SK-MEL-5 (cell line): ENCODE measurements at regions not wholly inside any gene's neighbourhood (a gene's known extent, or its start where the extent isn't known, plus 50 kb on each side); places are given as distances from the start of the nearest gene placed in this dataset.
"Not testable (repeated sequence)": the region's sequence is repeated elsewhere in the genome, so short reads cannot be mapped to it uniquely, and the experiment has no call there.

Experiments
- DNase-seq: peaks from one replicate; pipeline ENCODE4 v3.0.0-alpha.2; 2016; ENCODE audit warnings: low read depth, low spot score
- in situ Hi-C: cut with HindIII; loops from 2 replicates; pipeline ENCODE4 v1.10.0; 2016; ENCODE audit warnings: low sequenced_read_pairs, high pct_unique_total_duplicates, low pct_unique_long_range_greater_than_20kb

GRCh38 chr11:67826028-67826950 lies 151.9 kb upstream of the ALDH3B2 start:
- in situ Hi-C loops, DNase-seq: not testable (repeated sequence)

- DNase-seq, in situ Hi-C loops: not testable (repeated sequence)
Observed at GRCh38 chr11:67824861-67825260, 150.4 kb upstream of the ALDH3B2 start.

GRCh38 chr11:67820081-67820480 lies 145.7 kb upstream of the ALDH3B2 start:
- in situ Hi-C loops: no loop called here
- DNase-seq: no peak

GRCh38 chr11:67817558-67817957 lies 143.1 kb upstream of the ALDH3B2 start:
- in situ Hi-C loops: not testable (repeated sequence)

GRCh38 chr11:67809301-67809700 lies 134.9 kb upstream of the ALDH3B2 start:
- DNase-seq, in situ Hi-C loops: not testable (repeated sequence)

More at GRCh38 chr11:67817558-67817957, 143.1 kb upstream of the ALDH3B2 start:
- DNase-seq: not testable (repeated sequence)

GRCh38 chr11:67807896-67808295 lies 133.5 kb upstream of the ALDH3B2 start:
- DNase-seq, in situ Hi-C loops: not testable (repeated sequence)

GRCh38 chr11:67806728-67807235 lies 132.4 kb upstream of the ALDH3B2 start:
- not testable (repeated sequence) for DNase-seq

GRCh38 chr11:67806183-67806582 lies 131.8 kb upstream of the ALDH3B2 start:
- in situ Hi-C loops, DNase-seq: not testable (repeated sequence)

More at GRCh38 chr11:67806728-67807235, 132.4 kb upstream of the ALDH3B2 start:
- in situ Hi-C loops: not testable (repeated sequence)

GRCh38 chr11:67805253-67806126 lies 131.1 kb upstream of the ALDH3B2 start:
- in situ Hi-C loops: not testable (repeated sequence)

GRCh38 chr11:67804435-67805252 lies 130.2 kb upstream of the ALDH3B2 start:
- in situ Hi-C loops: not testable (repeated sequence)
- peak; percentile 5 for DNase-seq

More at GRCh38 chr11:67805253-67806126, 131.1 kb upstream of the ALDH3B2 start:
- peak; percentile 92 for DNase-seq

GRCh38 chr11:67803519-67803918 lies 129.1 kb upstream of the ALDH3B2 start:
- DNase-seq, in situ Hi-C loops: not testable (repeated sequence)

GRCh38 chr11:67803055-67803454 lies 128.6 kb upstream of the ALDH3B2 start:
- DNase-seq, in situ Hi-C loops: not testable (repeated sequence)

- in situ Hi-C loops, DNase-seq: not testable (repeated sequence)
Observed at GRCh38 chr11:67802623-67803022, 128.2 kb upstream of the ALDH3B2 start.

GRCh38 chr11:67801397-67801796 lies 127.0 kb upstream of the ALDH3B2 start:
- in situ Hi-C loops: not testable (repeated sequence)

GRCh38 chr11:67800591-67800990 lies 126.2 kb upstream of the ALDH3B2 start:
- DNase-seq, in situ Hi-C loops: not testable (repeated sequence)

More at GRCh38 chr11:67801397-67801796, 127.0 kb upstream of the ALDH3B2 start:
- DNase-seq: not testable (repeated sequence)

- DNase-seq, in situ Hi-C loops: not testable (repeated sequence)
Observed at GRCh38 chr11:67799808-67800207, 125.4 kb upstream of the ALDH3B2 start.
